SK-N-SH (cell line): ENCODE measurements at regions not wholly inside any gene's neighbourhood (a gene's known extent, or its start where the extent isn't known, plus 50 kb on each side); places are given as distances from the start of the nearest gene placed in this dataset.

Experiments
- CHD2 ChIP-seq: fragments of 150-350 bp; IDR thresholded peaks from 2 replicates; pipeline ENCODE4 v1.6.1; 2018; ENCODE audit warnings: low read length; ENCODE audit not compliant: partially characterized antibody
- EP300 ChIP-seq, 2 experiments: IDR thresholded peaks; 2 replicates each; pipeline versions ENCODE4 v1.4.0 to v1.6.1; 2012; ENCODE audit warnings: borderline replicate concordance in 1 of 2, low read depth in 1 of 2, low read length in 1 of 2
- EZH2phosphoT487 ChIP-seq: fragments of 200-600 bp; sonication (generic); IDR thresholded peaks from 2 replicates; pipeline ENCODE4 v1.6.1; 2017; ENCODE audit warnings: low read depth, mixed run types, mild to moderate bottlenecking, antibody characterized with exemption, moderate library complexity, borderline replicate concordance
- GABPA ChIP-seq: IDR thresholded peaks from 2 replicates; pipeline ENCODE4 v1.4.0; 2012; ENCODE audit warnings: low read depth, mild to moderate bottlenecking
- JUND ChIP-seq: IDR thresholded peaks from 2 replicates; pipeline ENCODE4 v1.4.0; 2012
- POLR2AphosphoS5 ChIP-seq: IDR thresholded peaks from 2 replicates; pipeline ENCODE4 v1.6.1; 2012; ENCODE audit warnings: low read depth, low read length
- TF ChIP-seq, protein P1 (sequence below): fragments of 200-600 bp; sonication (generic); IDR thresholded peaks from 2 replicates; pipeline ENCODE4 v1.6.1; 2017; ENCODE audit warnings: antibody characterized with exemption, mild to moderate bottlenecking, moderate library complexity

DNA sequence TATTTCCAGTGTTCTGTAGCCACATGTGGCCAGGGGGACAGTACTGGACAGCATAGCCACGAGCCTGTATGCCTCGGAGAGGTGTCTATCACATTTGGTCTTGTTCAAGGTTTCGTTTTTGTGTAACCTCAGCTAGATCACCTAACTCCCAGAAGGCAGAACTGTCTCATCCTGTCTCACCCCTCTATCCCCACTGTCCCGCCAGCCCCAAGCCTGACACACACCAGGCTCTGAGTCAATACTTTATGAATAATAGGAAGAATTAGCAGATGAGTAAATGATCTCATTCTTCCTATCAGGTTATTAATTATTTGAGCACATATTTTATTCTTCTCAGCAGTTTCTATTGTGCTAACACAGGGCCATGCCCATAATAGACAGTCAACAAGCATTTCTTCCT lies 132.2 kb downstream of the NUFIP1 start:
- no peak for TF ChIP-seq GABPA
- TF ChIP-seq EP300 (IDR thresholded peaks at IDR 0.05; ENCODE audit: borderline replicate concordance in 1 of 2, low read depth in 1 of 2, low read length in 1 of 2) = no peak
- TF ChIP-seq EZH2phosphoT487 = no peak
- TF ChIP-seq POLR2AphosphoS5 = no peak
- TF ChIP-seq CHD2 = no peak
- TF ChIP-seq JUND = no peak
- TF ChIP-seq, protein P1, sequence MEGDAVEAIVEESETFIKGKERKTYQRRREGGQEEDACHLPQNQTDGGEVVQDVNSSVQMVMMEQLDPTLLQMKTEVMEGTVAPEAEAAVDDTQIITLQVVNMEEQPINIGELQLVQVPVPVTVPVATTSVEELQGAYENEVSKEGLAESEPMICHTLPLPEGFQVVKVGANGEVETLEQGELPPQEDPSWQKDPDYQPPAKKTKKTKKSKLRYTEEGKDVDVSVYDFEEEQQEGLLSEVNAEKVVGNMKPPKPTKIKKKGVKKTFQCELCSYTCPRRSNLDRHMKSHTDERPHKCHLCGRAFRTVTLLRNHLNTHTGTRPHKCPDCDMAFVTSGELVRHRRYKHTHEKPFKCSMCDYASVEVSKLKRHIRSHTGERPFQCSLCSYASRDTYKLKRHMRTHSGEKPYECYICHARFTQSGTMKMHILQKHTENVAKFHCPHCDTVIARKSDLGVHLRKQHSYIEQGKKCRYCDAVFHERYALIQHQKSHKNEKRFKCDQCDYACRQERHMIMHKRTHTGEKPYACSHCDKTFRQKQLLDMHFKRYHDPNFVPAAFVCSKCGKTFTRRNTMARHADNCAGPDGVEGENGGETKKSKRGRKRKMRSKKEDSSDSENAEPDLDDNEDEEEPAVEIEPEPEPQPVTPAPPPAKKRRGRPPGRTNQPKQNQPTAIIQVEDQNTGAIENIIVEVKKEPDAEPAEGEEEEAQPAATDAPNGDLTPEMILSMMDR = no peak
